GM18861 (cell line): ENCODE measurements at regions not wholly inside any gene's neighbourhood (a gene's known extent, or its start where the extent isn't known, plus 50 kb on each side); places are given as distances from the start of the nearest gene placed in this dataset.

Source experiments
- ATAC-seq: cut with Tn5 transposase; IDR thresholded peaks from one replicate; pipeline ENCODE4 v1.9.1; 2021; ENCODE audit not compliant: unreplicated experiment

- no peak for ATAC-seq
These were observed 849.1 kb upstream of the SALL3 start for GRCh38 chr18:78130232-78131195.

DNA sequence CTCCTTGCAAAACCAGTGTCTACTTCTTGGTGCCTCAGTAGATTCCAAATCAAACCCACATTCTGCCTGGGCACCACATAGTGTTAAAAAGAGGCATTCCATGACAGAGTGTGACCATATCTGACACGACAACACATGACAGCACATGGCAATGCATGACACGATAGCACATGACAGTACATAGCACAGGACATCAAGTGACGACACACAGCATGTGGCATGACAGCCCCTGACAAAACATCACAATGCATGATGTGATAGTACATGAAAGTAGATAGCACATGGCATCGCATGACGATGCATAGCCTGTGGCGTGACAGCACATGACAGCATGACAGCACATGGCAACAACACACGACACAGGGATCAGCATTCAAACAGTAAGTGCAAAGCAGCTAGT is 845.9 kb upstream of the SALL3 start:
- ATAC-seq, result no peak

GRCh38 chr18:78136986-78137385 is 842.6 kb upstream of the SALL3 start:
- ATAC-seq, result no peak

DNA sequence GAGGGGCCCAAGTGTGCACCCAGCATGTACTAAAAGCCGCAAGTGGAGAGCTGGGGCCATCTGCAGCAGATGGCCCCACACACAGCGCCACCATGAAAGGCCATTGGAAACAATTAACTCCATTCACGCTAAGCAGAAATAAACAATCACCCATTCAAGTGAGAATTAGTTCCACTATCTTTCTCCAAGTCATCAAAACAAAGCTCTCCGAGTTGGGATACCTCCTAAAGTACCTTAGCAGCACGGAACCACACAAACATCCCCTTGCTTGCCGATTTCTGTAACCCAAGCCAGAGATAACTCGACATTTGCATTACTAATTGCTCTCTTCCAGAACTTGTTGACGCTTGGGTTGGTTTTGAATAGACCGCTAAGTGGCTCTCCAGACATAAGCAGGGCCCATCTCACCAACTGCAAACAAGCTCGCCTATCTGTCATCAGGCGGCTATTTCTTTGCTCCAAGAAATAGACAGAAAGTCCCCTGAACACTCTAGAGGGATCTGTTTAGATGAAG is 840.6 kb upstream of the SALL3 start:
- no peak for ATAC-seq

DNA sequence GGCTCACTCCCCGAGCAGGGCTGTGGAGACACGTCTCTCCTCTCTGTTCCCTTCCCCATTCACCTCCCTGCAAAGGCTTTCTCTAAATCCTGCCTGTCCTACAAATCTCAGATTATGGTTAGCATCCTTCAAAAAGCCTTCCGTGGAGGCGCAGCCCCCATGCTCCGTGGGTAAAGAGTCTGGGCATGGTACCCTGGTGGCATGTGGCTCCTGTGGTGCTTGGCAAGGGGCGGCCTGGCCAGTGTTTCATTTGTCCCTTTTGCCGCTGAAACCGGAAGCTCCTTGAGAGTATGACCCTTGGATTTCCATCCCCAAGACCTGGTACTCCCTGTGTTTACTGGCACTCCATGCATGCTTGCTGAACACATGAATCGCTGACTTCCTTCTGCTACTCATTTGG is 839.3 kb upstream of the SALL3 start:
- ATAC-seq, result no peak

DNA sequence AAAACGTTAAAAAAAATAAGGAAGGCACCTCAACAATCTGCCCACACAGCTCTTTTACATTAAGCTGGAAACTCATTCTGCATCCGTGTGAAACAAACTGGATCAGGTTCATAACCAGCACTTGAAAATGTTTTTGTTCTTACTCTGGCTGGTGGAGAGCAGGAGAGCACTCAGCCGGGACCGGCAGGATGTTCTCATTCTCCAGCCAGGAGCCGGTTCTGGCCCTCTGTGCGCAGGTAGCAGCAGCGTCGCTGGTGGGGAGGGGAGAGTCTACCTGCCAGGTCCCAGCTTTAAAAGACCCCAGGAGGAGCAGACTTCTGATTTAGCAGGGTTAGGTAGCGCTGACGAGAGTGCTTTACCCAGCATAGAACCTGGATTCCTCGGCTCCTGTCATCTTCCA is 834.9 kb upstream of the SALL3 start:
- no peak for ATAC-seq

DNA sequence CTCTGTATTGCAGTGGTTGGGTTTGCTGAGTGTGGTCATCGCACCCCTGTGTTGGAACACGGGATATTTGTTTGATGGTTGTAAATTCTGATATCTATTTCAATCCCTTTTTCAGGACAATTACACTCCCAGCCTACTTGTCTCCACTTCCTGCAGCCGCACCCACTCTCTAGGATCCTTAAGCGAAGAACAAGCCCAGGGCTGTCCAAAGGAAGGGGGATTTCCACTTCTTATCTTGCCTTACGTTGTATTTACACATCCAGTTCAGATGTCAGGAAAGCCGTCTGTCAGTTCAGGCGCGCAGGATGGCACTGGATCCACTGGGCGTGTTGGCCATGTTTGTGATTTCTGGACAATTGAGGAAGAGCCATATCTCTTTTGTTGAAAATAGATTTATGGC is 834.5 kb upstream of the SALL3 start:
- ATAC-seq, result no peak

GRCh38 chr18:78146136-78147085 is 833.2 kb upstream of the SALL3 start:
- ATAC-seq, result no peak

GRCh38 chr18:78150590-78150989 is 829.0 kb upstream of the SALL3 start:
- ATAC-seq, result no peak

- no peak for ATAC-seq
These were observed 828.4 kb upstream of the SALL3 start for GRCh38 chr18:78151234-78151633.

DNA sequence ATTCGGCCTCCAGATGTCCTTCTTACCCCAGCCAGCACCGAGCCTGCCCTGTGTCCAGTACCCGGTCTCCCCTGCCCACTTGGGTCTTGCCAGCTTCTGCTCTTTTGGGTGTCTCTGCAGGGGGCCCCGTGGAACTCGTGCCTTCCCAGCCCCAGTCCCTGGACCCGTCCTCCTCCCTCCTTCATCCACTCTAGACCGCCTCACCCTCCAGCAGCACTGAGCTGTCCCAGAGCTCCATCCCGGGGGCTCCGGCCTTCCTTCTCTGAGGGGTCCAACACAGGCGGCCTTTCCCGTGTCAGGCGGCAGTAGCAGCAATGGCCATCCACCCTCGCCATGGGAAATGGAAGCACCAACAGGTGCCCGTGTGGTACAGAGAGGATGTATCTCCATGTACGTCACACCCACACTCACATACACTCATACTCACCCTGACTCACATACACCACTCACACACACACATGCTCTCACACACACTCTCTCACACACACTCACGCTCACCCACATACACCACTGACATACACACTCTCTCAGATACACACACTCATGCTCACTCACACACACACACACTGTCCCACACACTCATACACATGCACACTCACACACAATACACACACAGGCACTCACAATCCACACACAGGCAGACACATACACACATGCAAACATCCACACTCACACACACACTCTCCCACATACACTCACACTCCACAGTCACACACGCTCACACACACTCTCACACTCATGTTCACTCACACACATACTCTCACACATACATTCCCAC is 827.5 kb upstream of the SALL3 start:
- ATAC-seq, result no peak

DNA sequence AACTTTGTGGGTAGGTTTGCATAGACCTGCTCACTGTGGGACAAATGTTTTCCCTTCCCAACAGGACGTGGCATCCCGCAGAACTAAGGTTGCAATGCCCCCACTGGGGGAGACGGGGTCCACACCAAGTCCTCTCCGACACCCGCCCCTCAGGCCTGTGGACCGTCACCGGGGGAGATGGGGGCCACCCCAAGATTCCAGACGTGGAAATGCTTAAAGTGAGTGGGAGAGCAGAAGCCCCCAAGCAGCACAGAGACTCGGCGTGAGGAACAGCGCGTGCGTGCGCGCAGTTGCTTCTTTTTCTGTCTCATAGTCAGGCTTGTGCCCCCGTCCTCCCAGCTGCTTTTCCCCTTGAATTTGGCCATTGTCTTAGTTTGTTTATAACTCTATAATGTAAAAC is 826.3 kb upstream of the SALL3 start:
- no peak for ATAC-seq

GRCh38 chr18:78154444-78154843 is 825.2 kb upstream of the SALL3 start:
- no peak for ATAC-seq

- no peak for ATAC-seq
These were observed 824.8 kb upstream of the SALL3 start for GRCh38 chr18:78154853-78155252.

DNA sequence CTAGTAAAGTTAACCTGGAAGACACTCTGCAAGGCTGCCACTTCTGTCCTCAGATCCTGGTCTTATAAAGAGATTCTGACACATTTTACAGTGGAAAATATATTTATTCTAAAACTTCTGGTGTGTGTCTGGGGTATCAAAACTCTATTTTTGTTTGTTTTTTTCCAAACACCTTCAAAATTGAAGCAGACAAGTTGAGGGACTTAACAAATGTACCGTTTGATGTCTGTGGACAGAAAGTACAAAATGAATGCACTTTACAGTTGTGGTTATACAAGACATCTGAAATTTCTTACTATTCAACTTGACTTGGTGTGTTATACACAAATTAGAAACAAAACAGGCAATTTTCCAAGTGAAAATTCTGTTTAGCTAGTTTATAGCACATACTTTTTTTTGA is 823.2 kb upstream of the SALL3 start:
- no peak for ATAC-seq

DNA sequence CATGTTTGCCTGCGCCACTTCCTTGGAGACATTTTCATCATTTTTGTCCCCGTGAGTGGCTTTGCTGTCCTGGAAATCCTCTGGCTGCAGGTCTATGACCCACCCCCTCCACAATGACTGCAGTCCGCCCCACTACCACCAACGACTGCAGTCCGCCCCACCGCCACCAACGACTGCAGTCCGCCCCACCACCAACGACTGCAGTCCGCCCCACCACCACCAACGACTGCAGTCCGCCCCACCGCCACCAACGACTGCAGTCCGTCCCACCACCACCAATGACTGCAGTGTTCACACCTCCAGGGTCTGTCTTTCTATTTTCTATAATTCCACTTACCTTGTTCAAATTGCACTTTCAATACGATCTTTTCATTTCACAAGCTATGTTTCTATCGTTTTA is 820.7 kb upstream of the SALL3 start:
- no peak for ATAC-seq

- ATAC-seq, result no peak
These were observed 820.2 kb upstream of the SALL3 start for GRCh38 chr18:78159397-78159796.

- ATAC-seq, result no peak
These were observed 818.5 kb upstream of the SALL3 start for GRCh38 chr18:78160961-78161656.

- ATAC-seq, result no peak
These were observed 814.1 kb upstream of the SALL3 start for GRCh38 chr18:78165525-78165924.

- no peak for ATAC-seq
These were observed 811.1 kb upstream of the SALL3 start for GRCh38 chr18:78168526-78168925.
